ENCODE measurements at regions not wholly inside any gene's neighbourhood (a gene's known extent, or its start where the extent isn't known, plus 50 kb on each side); places are given as distances from the start of the nearest gene placed in this dataset.
"Not testable (repeated sequence)": the region's sequence is repeated elsewhere in the genome, so short reads cannot be mapped to it uniquely, and the experiment has no call there.

DNA sequence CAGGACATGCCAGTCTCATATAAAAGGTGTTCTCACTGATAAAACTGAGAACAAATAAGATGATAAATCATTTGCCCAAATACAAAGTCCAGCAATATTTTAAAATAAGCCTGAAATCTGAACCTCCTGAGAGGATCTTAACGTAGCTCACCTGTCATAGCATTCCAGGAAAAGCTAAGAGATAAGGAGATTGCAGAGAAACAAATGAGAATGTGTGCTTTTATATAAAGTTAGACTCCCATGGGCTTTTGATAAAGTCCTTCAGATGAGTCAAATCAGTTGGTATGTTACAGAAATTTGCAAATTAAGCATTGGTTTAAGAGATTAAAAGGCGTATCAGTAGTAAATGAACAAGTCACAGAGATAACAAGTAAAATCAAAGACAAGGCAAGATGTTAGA lies 452.9 kb upstream of the CHAC2 start:
- Histone ChIP-seq H3K4me3 (no peak overlapping the region), H3K27me3 (replicated peaks; ENCODE audit: insufficient read depth) (no peaks in the 10 kb centered on the region), H3K36me3 (no peaks in the 10 kb centered on the region), H3K4me1 (ENCODE audit: control insufficient read depth in 1 of 2, low read depth in 2 of 2) (no peaks in the 10 kb centered on the region), H3K9me3 (no peaks in the 10 kb centered on the region), H3K27ac (no peak overlapping the region)
- TF ChIP-seq, protein P1, sequence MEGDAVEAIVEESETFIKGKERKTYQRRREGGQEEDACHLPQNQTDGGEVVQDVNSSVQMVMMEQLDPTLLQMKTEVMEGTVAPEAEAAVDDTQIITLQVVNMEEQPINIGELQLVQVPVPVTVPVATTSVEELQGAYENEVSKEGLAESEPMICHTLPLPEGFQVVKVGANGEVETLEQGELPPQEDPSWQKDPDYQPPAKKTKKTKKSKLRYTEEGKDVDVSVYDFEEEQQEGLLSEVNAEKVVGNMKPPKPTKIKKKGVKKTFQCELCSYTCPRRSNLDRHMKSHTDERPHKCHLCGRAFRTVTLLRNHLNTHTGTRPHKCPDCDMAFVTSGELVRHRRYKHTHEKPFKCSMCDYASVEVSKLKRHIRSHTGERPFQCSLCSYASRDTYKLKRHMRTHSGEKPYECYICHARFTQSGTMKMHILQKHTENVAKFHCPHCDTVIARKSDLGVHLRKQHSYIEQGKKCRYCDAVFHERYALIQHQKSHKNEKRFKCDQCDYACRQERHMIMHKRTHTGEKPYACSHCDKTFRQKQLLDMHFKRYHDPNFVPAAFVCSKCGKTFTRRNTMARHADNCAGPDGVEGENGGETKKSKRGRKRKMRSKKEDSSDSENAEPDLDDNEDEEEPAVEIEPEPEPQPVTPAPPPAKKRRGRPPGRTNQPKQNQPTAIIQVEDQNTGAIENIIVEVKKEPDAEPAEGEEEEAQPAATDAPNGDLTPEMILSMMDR (IDR thresholded peaks at IDR 0.05) = no peak
- DNase-seq (ENCODE audit: low spot score) (no peak), ATAC-seq (ENCODE audit: insufficient number of reproducible peaks, low FRiP score, low read depth) (no peak)

DNA sequence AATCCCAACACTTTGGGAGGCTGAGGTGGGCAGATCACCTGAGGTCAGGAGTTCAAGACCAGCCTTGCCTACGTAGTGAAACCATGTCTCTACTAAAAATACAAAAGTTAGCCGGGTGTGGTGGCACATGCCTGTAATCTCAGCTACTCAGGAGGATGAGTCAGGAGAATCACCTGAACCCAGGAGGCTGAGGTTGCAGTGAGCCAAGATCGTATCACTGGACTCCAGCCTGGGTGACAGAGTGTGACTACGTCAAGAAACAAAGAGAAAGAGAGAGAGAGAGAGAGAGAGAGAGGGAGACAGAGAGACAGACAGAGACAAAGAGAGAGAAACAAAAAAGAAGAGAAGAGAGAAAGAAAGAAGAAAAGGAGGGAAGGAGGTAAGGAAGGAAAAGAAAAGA lies 454.0 kb upstream of the CHAC2 start:
- H3K9me3 ChIP-seq; H3K4me1 ChIP-seq (ENCODE audit: control insufficient read depth in 1 of 2, low read depth in 2 of 2); DNase-seq (ENCODE audit: low spot score); H3K36me3 ChIP-seq; ATAC-seq (ENCODE audit: insufficient number of reproducible peaks, low FRiP score, low read depth); H3K4me3 ChIP-seq; H3K27me3 ChIP-seq (replicated peaks; ENCODE audit: insufficient read depth); H3K27ac ChIP-seq: not testable (repeated sequence)

DNA sequence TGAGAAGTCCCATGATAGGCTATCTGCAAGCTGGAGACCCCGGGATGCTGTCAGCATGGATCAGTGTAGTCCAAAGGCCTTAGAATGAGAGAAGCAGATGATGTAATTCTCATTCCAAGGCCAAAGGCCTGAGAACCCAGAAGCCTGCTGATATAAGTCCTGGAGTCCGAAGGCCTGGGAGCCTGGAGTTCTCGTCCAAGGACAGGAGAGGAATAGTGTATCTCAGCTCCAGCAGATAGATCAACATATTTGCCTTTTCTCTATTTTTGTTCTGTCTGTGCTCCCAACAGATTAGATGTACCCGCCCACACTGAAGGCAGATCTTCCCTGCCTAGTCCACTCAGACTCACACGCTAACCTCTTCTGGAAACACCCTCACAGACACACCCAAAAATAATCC lies 454.9 kb upstream of the CHAC2 start:
- H3K27ac ChIP-seq = no peak overlapping the region
- ATAC-seq (ENCODE audit: insufficient number of reproducible peaks, low FRiP score, low read depth) = no peak
- no peak for DNase-seq (ENCODE audit: low spot score)
- no peaks in the 10 kb centered on the region for H3K27me3 ChIP-seq (replicated peaks; ENCODE audit: insufficient read depth)
- no peaks in the 10 kb centered on the region for H3K4me1 ChIP-seq (ENCODE audit: control insufficient read depth in 1 of 2, low read depth in 2 of 2)
- H3K36me3 ChIP-seq = no peaks in the 10 kb centered on the region
- no peaks in the 10 kb centered on the region for H3K9me3 ChIP-seq
- no peak overlapping the region for H3K4me3 ChIP-seq
- TF ChIP-seq, protein P1 (IDR thresholded peaks at IDR 0.05) = no peak

GRCh38 chr2:53312181-53312580 lies 455.4 kb upstream of the CHAC2 start:
- TF ChIP-seq, protein P1 (IDR thresholded peaks at IDR 0.05) = no peak
- no peak for ATAC-seq (ENCODE audit: insufficient number of reproducible peaks, low FRiP score, low read depth)
- Histone ChIP-seq H3K4me1 (ENCODE audit: control insufficient read depth in 1 of 2, low read depth in 2 of 2) (no peaks in the 10 kb centered on the region), H3K9me3 (no peaks in the 10 kb centered on the region), H3K4me3 (no peak overlapping the region), H3K27me3 (replicated peaks; ENCODE audit: insufficient read depth) (no peaks in the 10 kb centered on the region), H3K36me3 (no peaks in the 10 kb centered on the region), H3K27ac (no peak overlapping the region)
- DNase-seq (ENCODE audit: low spot score) = no peak

GRCh38 chr2:53303012-53303578 lies 464.5 kb upstream of the CHAC2 start:
- H3K27ac ChIP-seq = no peak overlapping the region
- no peaks in the 10 kb centered on the region for H3K27me3 ChIP-seq (replicated peaks; ENCODE audit: insufficient read depth)
- TF ChIP-seq, protein P1 (IDR thresholded peaks at IDR 0.05) = no peak
- H3K4me1 ChIP-seq (ENCODE audit: control insufficient read depth in 1 of 2, low read depth in 2 of 2) = no peaks in the 10 kb centered on the region
- no peaks in the 10 kb centered on the region for H3K9me3 ChIP-seq
- H3K4me3 ChIP-seq = no peak overlapping the region
- DNase-seq (ENCODE audit: low spot score) (no peak), ATAC-seq (ENCODE audit: insufficient number of reproducible peaks, low FRiP score, low read depth) (no peak)
- no peaks in the 10 kb centered on the region for H3K36me3 ChIP-seq

GRCh38 chr2:53302455-53302854 lies 465.1 kb upstream of the CHAC2 start:
- no peaks in the 10 kb centered on the region for H3K36me3 ChIP-seq

More at GRCh38 chr2:53302455-53302854, 465.1 kb upstream of the CHAC2 start:
- H3K4me1 ChIP-seq (ENCODE audit: control insufficient read depth in 1 of 2, low read depth in 2 of 2) = no peaks in the 10 kb centered on the region
- no peaks in the 10 kb centered on the region for H3K9me3 ChIP-seq
- TF ChIP-seq, protein P1 (IDR thresholded peaks at IDR 0.05) = no peak
- no peak for ATAC-seq (ENCODE audit: insufficient number of reproducible peaks, low FRiP score, low read depth)
- H3K27me3 ChIP-seq (replicated peaks; ENCODE audit: insufficient read depth) = no peaks in the 10 kb centered on the region
- H3K27ac ChIP-seq = no peak overlapping the region
- H3K4me3 ChIP-seq = no peak overlapping the region
- DNase-seq (ENCODE audit: low spot score) = no peak

All from thoracic aorta (tissue), 2 donors.